PC-3 (cell line): ENCODE measurements at regions not wholly inside any gene's neighbourhood (a gene's known extent, or its start where the extent isn't known, plus 50 kb on each side); places are given as distances from the start of the nearest gene placed in this dataset.

Experiments used
- ATAC-seq: fragments of 200-7000 bp; cut with Tn5 transposase; 2 replicates; pipeline ENCODE4 v1.9.1; 2020; ENCODE audit warnings: mild to moderate bottlenecking, moderate library complexity
- BruUV-seq: library from RNA; stranded (reverse); fragments of 400-500 nt; replicated peaks from 2 replicates; lab custom pipeline; 2021; lab: Mats Ljungman, UMichigan
- CTCF ChIA-PET: fragments of 300-600 bp; sonication (Branson Sonifier 250); formaldehyde crosslinking; loops from one replicate; lab custom pipeline; 2022; ENCODE audit warnings: antibody characterized with exemption; lab: Charles Lee
- POLR2A ChIA-PET: fragments of 300-600 bp; sonication (Branson Sonifier 250); formaldehyde crosslinking; loops from one replicate; lab custom pipeline; 2022; ENCODE audit warnings: antibody characterized with exemption; ENCODE audit not compliant: unreplicated experiment; lab: Charles Lee
- DNase-seq: peaks from one replicate; pipeline ENCODE4 v3.0.0-alpha.2; 2015
- H2AFZ ChIP-seq: fragments of 300-600 bp; sonication (generic); 2 replicates; pipeline ENCODE4 v1.6.0; 2016; ENCODE audit warnings: antibody characterized with exemption, low read length
- H3F3A ChIP-seq: fragments of 300-600 bp; sonication (generic); one replicate; pipeline ENCODE4 v1.6.0; 2017; ENCODE audit warnings: antibody characterized with exemption, low read length, control low read depth, mild to moderate bottlenecking; ENCODE audit not compliant: unreplicated experiment
- H3K27ac ChIP-seq: fragments of 300-600 bp; sonication (generic); 2 replicates; pipeline ENCODE4 v1.5.1; 2016; ENCODE audit warnings: mild to moderate bottlenecking, low read length
- H3K27me3 ChIP-seq: fragments of 300-600 bp; sonication (generic); 2 replicates; pipeline ENCODE4 v1.6.1; 2016; ENCODE audit warnings: low read length, mixed read lengths
- H3K36me3 ChIP-seq: fragments of 300-600 bp; sonication (generic); 2 replicates; pipeline ENCODE4 v1.6.1; 2016; ENCODE audit warnings: low read depth, mixed run types, low read length, mixed read lengths
- H3K4me1 ChIP-seq: fragments of 300-600 bp; sonication (generic); 2 replicates; pipeline ENCODE4 v1.5.1; 2016; ENCODE audit warnings: low read length; ENCODE audit not compliant: insufficient read depth
- H3K4me2 ChIP-seq: fragments of 300-600 bp; sonication (generic); 2 replicates; pipeline ENCODE4 v1.6.0; 2016; ENCODE audit warnings: low read length
- H3K4me3 ChIP-seq: fragments of 300-600 bp; sonication (generic); 2 replicates; pipeline ENCODE4 v1.5.1; 2016; ENCODE audit warnings: mild to moderate bottlenecking, low read length, mixed read lengths
- H3K79me2 ChIP-seq: fragments of 300-600 bp; sonication (generic); 2 replicates; pipeline ENCODE4 v1.6.1; 2017; ENCODE audit warnings: low read length, mixed read lengths
- H3K9ac ChIP-seq: fragments of 300-600 bp; sonication (generic); 2 replicates; pipeline ENCODE4 v1.6.0; 2016; ENCODE audit warnings: mild to moderate bottlenecking, low read length
- H3K9me2 ChIP-seq: fragments of 300-600 bp; sonication (generic); replicated peaks from 2 replicates; pipeline ENCODE4 v1.6.1; 2016; ENCODE audit warnings: mixed run types, low read length, mixed read lengths
- H3K9me3 ChIP-seq: fragments of 300-600 bp; sonication (generic); 2 replicates; pipeline ENCODE4 v1.6.1; 2016; ENCODE audit warnings: low read length, mixed read lengths
- H4K20me1 ChIP-seq: fragments of 300-600 bp; sonication (generic); 2 replicates; pipeline ENCODE4 v1.6.1; 2016; ENCODE audit warnings: low read length, mixed read lengths
- CTCF ChIP-seq: fragments of 300-600 bp; sonication (generic); conservative IDR thresholded peaks from 2 replicates; pipeline ENCODE4 v1.5.1; 2017; ENCODE audit warnings: antibody characterized with exemption, low read depth, mild to moderate bottlenecking, low read length
- EZH2 ChIP-seq: fragments of 300-600 bp; sonication (generic); IDR thresholded peaks from one replicate; pipeline ENCODE4 v1.6.1; 2017; ENCODE audit warnings: antibody characterized with exemption, mild to moderate bottlenecking, low read length; ENCODE audit not compliant: unreplicated experiment
- EZH2phosphoT487 ChIP-seq: fragments of 300-600 bp; sonication (generic); IDR thresholded peaks from 2 replicates; pipeline ENCODE4 v1.6.1; 2018; ENCODE audit warnings: mild to moderate bottlenecking, antibody characterized with exemption, low read length, borderline replicate concordance
- intact Hi-C: fragments of 100-400 bp; cut with micrococcal nuclease; formaldehyde crosslinking; loops from 2 replicates; pipeline ENCODE4 v1.9.0; 2023

GRCh38 chr1:70497152-70497551 is 86.1 kb downstream of the CTH start:
- Histone ChIP-seq H2AFZ (no peak overlapping the region), H4K20me1 (no peaks in the 10 kb centered on the region), H3K79me2 (no peaks in the 10 kb centered on the region), H3K4me3 (no peak overlapping the region), H3K27ac (no peak overlapping the region), H3K9me3 (no peaks in the 10 kb centered on the region), H3K4me2 (no peak overlapping the region), H3K4me1 (peaks cover 14% of the 10 kb centered on the region; the same call in 1 of the 2 replicates), H3K27me3 (no peaks in the 10 kb centered on the region), H3F3A (no peaks in the 10 kb centered on the region), H3K36me3 (no peaks in the 10 kb centered on the region), H3K9ac (no peak overlapping the region), H3K9me2 (no peaks in the 10 kb centered on the region)
- intact Hi-C loops: no loop called here
- ChIA-PET CTCF (no interaction called here), POLR2A (interaction anchor here (0.6 kb wide), 1 partner anchor 148 kb away, joined by 3 read pairs; no protein-coding TSS in a partner anchor)
- BruUV-seq: no TSS peak
- DNase-seq (no peak), ATAC-seq (no peak)
- TF ChIP-seq EZH2phosphoT487: no peak
- TF ChIP-seq CTCF: no peak
- no peak for TF ChIP-seq EZH2

GRCh38 chr1:70498666-70499065 is 87.6 kb downstream of the CTH start:
- H3F3A ChIP-seq: no peaks in the 10 kb centered on the region
- TF ChIP-seq EZH2phosphoT487 (no peak), CTCF (no peak)
- peaks cover 24% of the 10 kb centered on the region for H3K4me1 ChIP-seq
- no peaks in the 10 kb centered on the region for H3K9me3 ChIP-seq
- CTCF ChIA-PET: no interaction called here
- no peak overlapping the region for H3K4me3 ChIP-seq
- H3K9me2 ChIP-seq: no peaks in the 10 kb centered on the region
- POLR2A ChIA-PET: no interaction called here
- ATAC-seq (no peak), DNase-seq (no peak)
- H3K36me3 ChIP-seq: no peaks in the 10 kb centered on the region
- H3K4me2 ChIP-seq: no peak overlapping the region
- no peak overlapping the region for H3K27ac ChIP-seq
- BruUV-seq: no TSS peak
- H3K79me2 ChIP-seq: no peaks in the 10 kb centered on the region
- no peak overlapping the region for H2AFZ ChIP-seq
- H4K20me1 ChIP-seq: no peaks in the 10 kb centered on the region
- H3K9ac ChIP-seq: no peak overlapping the region
- no peaks in the 10 kb centered on the region for H3K27me3 ChIP-seq
- intact Hi-C loops: no loop called here

GRCh38 chr1:70499695-70500094 is 88.6 kb downstream of the CTH start:
- peak; percentile 67 for DNase-seq
- Histone ChIP-seq H4K20me1 (no peaks in the 10 kb centered on the region), H3K4me3 (no peak overlapping the region), H3F3A (no peaks in the 10 kb centered on the region), H3K9ac (no peak overlapping the region), H3K79me2 (no peaks in the 10 kb centered on the region), H3K4me1 (peaks cover 31% of the 10 kb centered on the region), H3K36me3 (no peaks in the 10 kb centered on the region), H3K27me3 (no peaks in the 10 kb centered on the region), H3K9me2 (no peaks in the 10 kb centered on the region), H3K27ac (no peak overlapping the region), H3K9me3 (no peaks in the 10 kb centered on the region), H3K4me2 (no peak overlapping the region), H2AFZ (no peak overlapping the region)
- BruUV-seq: no TSS peak
- CTCF ChIA-PET: no interaction called here
- intact Hi-C loops: no loop called here
- TF ChIP-seq CTCF (no peak), EZH2phosphoT487 (no peak), EZH2 (no peak)
- ATAC-seq: peak; percentile 67
- POLR2A ChIA-PET: no interaction called here
